ENCODE measurements at regions not wholly inside any gene's neighbourhood (a gene's known extent, or its start where the extent isn't known, plus 50 kb on each side); places are given as distances from the start of the nearest gene placed in this dataset.
"Not testable (repeated sequence)": the region's sequence is repeated elsewhere in the genome, so short reads cannot be mapped to it uniquely, and the experiment has no call there.

GRCh38 chr16:17914168-17914567, 422.4 kb downstream of the NPIPA8 start:
- H3K27ac ChIP-seq (ENCODE audit: low read length in 2 of 2), result no peak overlapping the region
- CTCF ChIA-PET, result no interaction called here
- ATAC-seq (ENCODE audit: low read depth), result no peak

GRCh38 chr16:17911578-17911977, 425.0 kb downstream of the NPIPA8 start:
- H4K20me1 ChIP-seq (ENCODE audit: control insufficient read depth, insufficient read depth, low read length, poor library complexity, severe bottlenecking); H3K27me3 ChIP-seq (replicated peaks in 1 of 4; ENCODE audit: control extremely low read depth in 1 of 4, control insufficient read depth in 3 of 4, insufficient read depth in 4 of 4, low read length in 3 of 4); H3K27ac ChIP-seq (ENCODE audit: low read length in 2 of 2); POLR2A ChIA-PET; intact Hi-C loops (cut with micrococcal nuclease); DNase-seq; H3K79me2 ChIP-seq (ENCODE audit: control insufficient read depth, insufficient read depth, low read length); H3K4me3 Mint-ChIP-seq; H3K9ac ChIP-seq (ENCODE audit: low read length); ATAC-seq (ENCODE audit: low read depth); H3K27ac Mint-ChIP-seq; H2AFZ ChIP-seq (ENCODE audit: insufficient read depth, low read depth, low read length, poor library complexity, severe bottlenecking); H3K4me2 ChIP-seq (replicated peaks; ENCODE audit: low read depth, low read length, poor library complexity, severe bottlenecking); H3K4me3 ChIP-seq (ENCODE audit: control extremely low read depth in 1 of 5, extremely low read depth in 1 of 5, insufficient read depth in 1 of 5, low read depth in 2 of 5, low read length in 4 of 5); H3K4me1 ChIP-seq (ENCODE audit: control insufficient read depth in 2 of 2, insufficient read depth in 2 of 2, low read length in 2 of 2); CTCF ChIA-PET; H3K4me1 Mint-ChIP-seq; H3K36me3 ChIP-seq (replicated peaks in 1 of 2; ENCODE audit: control extremely low read depth in 1 of 2, control insufficient read depth in 1 of 2, extremely low read depth in 1 of 2, insufficient read depth in 2 of 2, low read length in 1 of 2): not testable (repeated sequence)
- no CpG with 5 or more reads among the region's 1 CpG for WGBS (ENCODE audit: insufficient coverage)
- H3K9me3 Mint-ChIP-seq (ENCODE audit: insufficient read depth), result peaks cover 15% of the 10 kb centered on the region
- H3K27me3 Mint-ChIP-seq, result peaks cover 14% of the 10 kb centered on the region
- peaks cover 8 to 10% (median 9%) of the 10 kb centered on the region in 3 donors for H3K9me3 ChIP-seq (ENCODE audit: control extremely low read depth in 1 of 3, control insufficient read depth in 2 of 3, insufficient read depth in 1 of 3, low read length in 2 of 3)

More at GRCh38 chr16:17914168-17914567, 422.4 kb downstream of the NPIPA8 start:
- H3K9me3 ChIP-seq (ENCODE audit: control extremely low read depth in 1 of 3, control insufficient read depth in 2 of 3, insufficient read depth in 1 of 3, low read length in 2 of 3), result peaks cover 4 to 13% (median 9%) of the 10 kb centered on the region in 3 donors
- no peaks in the 10 kb centered on the region for H3K27me3 ChIP-seq (replicated peaks in 1 of 4; ENCODE audit: control extremely low read depth in 1 of 4, control insufficient read depth in 3 of 4, insufficient read depth in 4 of 4, low read length in 3 of 4)
- TF ChIP-seq CTCF (IDR thresholded peaks at IDR 0.05), result no peak
- no peak for TF ChIP-seq EZH2 (IDR thresholded peaks at IDR 0.05; ENCODE audit: borderline replicate concordance, insufficient read depth, low read depth, low read length, poor library complexity, severe bottlenecking)
- POLR2A ChIA-PET, result no interaction called here
- H3K4me1 ChIP-seq (ENCODE audit: control insufficient read depth in 2 of 2, insufficient read depth in 2 of 2, low read length in 2 of 2), result no peaks in the 10 kb centered on the region
- no peak for DNase-seq
- H4K20me1 ChIP-seq (ENCODE audit: control insufficient read depth, insufficient read depth, low read length, poor library complexity, severe bottlenecking), result no peaks in the 10 kb centered on the region
- H3K36me3 ChIP-seq (replicated peaks in 1 of 2; ENCODE audit: control extremely low read depth in 1 of 2, control insufficient read depth in 1 of 2, extremely low read depth in 1 of 2, insufficient read depth in 2 of 2, low read length in 1 of 2), result no peaks in the 10 kb centered on the region
- H3K27ac Mint-ChIP-seq, result no peak overlapping the region
- no peak overlapping the region for H2AFZ ChIP-seq (ENCODE audit: insufficient read depth, low read depth, low read length, poor library complexity, severe bottlenecking)
- H3K27me3 Mint-ChIP-seq, result peaks cover 19% of the 10 kb centered on the region
- no peak overlapping the region for H3K4me3 ChIP-seq (ENCODE audit: control extremely low read depth in 1 of 5, extremely low read depth in 1 of 5, insufficient read depth in 1 of 5, low read depth in 2 of 5, low read length in 4 of 5)
- no CpG with 5 or more reads among the region's 1 CpG for WGBS (ENCODE audit: insufficient coverage)
- H3K79me2 ChIP-seq (ENCODE audit: control insufficient read depth, insufficient read depth, low read length), result no peaks in the 10 kb centered on the region
- H3K4me3 Mint-ChIP-seq, result no peak overlapping the region
- no peak overlapping the region for H3K4me2 ChIP-seq (replicated peaks; ENCODE audit: low read depth, low read length, poor library complexity, severe bottlenecking)
- H3K4me1 Mint-ChIP-seq, result no peaks in the 10 kb centered on the region
- H3K9me3 Mint-ChIP-seq (ENCODE audit: insufficient read depth), result peaks cover 19% of the 10 kb centered on the region
- intact Hi-C loops (cut with micrococcal nuclease), result no loop called here
- no peak overlapping the region for H3K9ac ChIP-seq (ENCODE audit: low read length)

- ATAC-seq (ENCODE audit: low read depth); H3K27ac Mint-ChIP-seq; DNase-seq; intact Hi-C loops (cut with micrococcal nuclease); H3K27me3 ChIP-seq (replicated peaks in 1 of 4; ENCODE audit: control extremely low read depth in 1 of 4, control insufficient read depth in 3 of 4, insufficient read depth in 4 of 4, low read length in 3 of 4); H3K27ac ChIP-seq (ENCODE audit: low read length in 2 of 2); H3K4me3 Mint-ChIP-seq; H3K4me3 ChIP-seq (ENCODE audit: control extremely low read depth in 1 of 5, extremely low read depth in 1 of 5, insufficient read depth in 1 of 5, low read depth in 2 of 5, low read length in 4 of 5); H3K36me3 ChIP-seq (replicated peaks in 1 of 2; ENCODE audit: control extremely low read depth in 1 of 2, control insufficient read depth in 1 of 2, extremely low read depth in 1 of 2, insufficient read depth in 2 of 2, low read length in 1 of 2); H3K4me1 ChIP-seq (ENCODE audit: control insufficient read depth in 2 of 2, insufficient read depth in 2 of 2, low read length in 2 of 2); H3K9me3 Mint-ChIP-seq (ENCODE audit: insufficient read depth); POLR2A ChIA-PET; H3K9ac ChIP-seq (ENCODE audit: low read length); H3K27me3 Mint-ChIP-seq; H3K4me1 Mint-ChIP-seq; H4K20me1 ChIP-seq (ENCODE audit: control insufficient read depth, insufficient read depth, low read length, poor library complexity, severe bottlenecking); H3K79me2 ChIP-seq (ENCODE audit: control insufficient read depth, insufficient read depth, low read length); H2AFZ ChIP-seq (ENCODE audit: insufficient read depth, low read depth, low read length, poor library complexity, severe bottlenecking); H3K4me2 ChIP-seq (replicated peaks; ENCODE audit: low read depth, low read length, poor library complexity, severe bottlenecking): not testable (repeated sequence)
- 100% methylated on average over 4 of the region's 10 CpGs for WGBS (ENCODE audit: insufficient coverage)
- peaks cover 0 to 10% (median 0%) of the 10 kb centered on the region in 3 donors for H3K9me3 ChIP-seq (ENCODE audit: control extremely low read depth in 1 of 3, control insufficient read depth in 2 of 3, insufficient read depth in 1 of 3, low read length in 2 of 3)
- CTCF ChIA-PET, result interaction anchor here (1.3 kb wide), 1 partner anchor 13 kb away, joined by 3 read pairs; no protein-coding TSS in a partner anchor
Measured at GRCh38 chr16:17906626-17907025, 429.9 kb downstream of the NPIPA8 start.

All from B cell (primary cell).